CD4-positive, alpha-beta T cell treated with Interleukin-4 for 1 hour (primary cell): ENCODE measurements at regions not wholly inside any gene's neighbourhood (a gene's known extent, or its start where the extent isn't known, plus 50 kb on each side); places are given as distances from the start of the nearest gene placed in this dataset.
"Not testable (repeated sequence)": the region's sequence is repeated elsewhere in the genome, so short reads cannot be mapped to it uniquely, and the experiment has no call there.

ENCODE experiments used
- DNase-seq, 2 donors: peaks; one replicate each; pipeline ENCODE4 v3.0.0-alpha.2; 2020 to 2022

DNA sequence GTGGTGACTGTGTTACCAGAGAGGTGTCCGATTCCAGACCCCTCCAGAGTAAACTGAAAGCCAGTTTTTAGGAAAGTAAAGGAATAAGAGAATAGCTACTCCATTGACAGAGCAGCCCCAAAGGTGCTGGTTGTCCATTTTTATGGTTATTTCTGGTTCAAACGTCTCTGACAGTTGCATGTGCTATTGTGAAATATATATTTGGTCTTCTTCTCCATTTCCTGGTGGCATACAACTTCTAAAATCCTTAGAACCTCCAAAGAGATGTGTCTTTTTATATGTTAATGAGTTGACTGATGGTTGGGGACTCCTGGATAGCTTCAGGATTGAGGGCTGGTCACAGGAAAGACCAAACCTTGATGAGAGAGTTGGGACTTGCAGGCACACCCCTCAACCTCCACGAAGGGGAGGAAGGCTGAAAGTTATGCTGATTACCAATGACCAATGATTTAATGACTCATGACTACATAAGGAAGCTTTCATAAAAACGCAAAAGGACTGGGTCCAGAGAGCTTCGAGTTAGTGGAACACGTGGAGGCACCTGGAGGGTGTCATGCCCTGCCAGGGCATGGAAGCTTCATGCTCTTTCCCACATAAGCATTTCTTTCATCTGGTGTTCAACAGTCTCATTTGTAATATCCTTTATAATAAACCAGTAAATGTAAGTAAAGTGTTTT, 100.7 kb downstream of the SLC16A1 start:
- no peak for DNase-seq

DNA sequence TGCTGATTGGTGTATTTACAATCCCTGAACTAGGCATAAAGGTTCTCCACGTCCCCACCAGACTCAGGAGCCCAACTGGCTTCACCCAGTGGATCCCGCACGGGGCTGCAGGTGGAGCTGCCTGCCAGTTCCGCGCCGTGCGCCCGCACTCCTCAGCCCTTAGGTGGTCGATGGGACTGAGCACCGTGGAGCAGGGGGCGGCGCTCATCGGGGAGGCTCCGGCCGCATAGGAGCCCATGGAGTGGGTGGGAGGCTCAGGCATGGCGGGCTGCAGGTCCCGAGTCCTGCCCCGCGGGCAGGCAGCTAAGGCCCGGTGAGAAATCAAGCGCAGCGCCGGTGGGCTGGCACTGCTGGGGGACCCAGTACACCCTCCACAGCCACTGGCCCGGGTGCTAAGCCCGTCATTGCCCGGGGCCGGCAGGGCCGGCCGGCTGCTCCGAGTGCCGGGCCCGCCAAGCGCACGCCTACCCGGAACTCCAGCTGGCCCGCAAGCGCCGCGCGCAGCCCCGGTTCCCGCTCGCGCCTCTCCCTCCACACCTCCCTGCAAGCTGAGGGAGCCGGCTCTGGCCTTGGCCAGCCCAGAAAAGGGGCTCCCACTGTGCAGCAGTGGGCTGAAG, 101.5 kb downstream of the SLC16A1 start:
- not testable (repeated sequence) for DNase-seq

DNA sequence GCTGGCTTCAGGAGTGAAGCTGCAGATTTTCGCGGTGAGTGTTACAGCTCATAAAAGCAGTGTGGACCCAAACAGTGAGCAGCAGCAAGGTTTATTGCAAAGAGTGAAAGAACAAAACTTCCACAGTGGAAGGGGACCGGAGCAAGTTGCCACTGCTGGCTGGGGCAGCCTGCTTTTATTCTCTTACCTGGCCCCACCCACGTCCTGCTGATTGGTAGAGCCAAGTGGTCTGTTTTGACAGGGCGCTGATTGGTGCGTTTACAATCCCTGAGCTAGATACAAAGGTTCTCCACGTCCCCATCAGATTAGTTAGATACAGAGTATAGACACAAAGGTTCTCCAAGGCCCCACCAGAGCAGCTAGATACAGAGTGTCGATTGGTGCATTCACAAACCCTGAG, 102.1 kb downstream of the SLC16A1 start:
- DNase-seq = not testable (repeated sequence)

DNA sequence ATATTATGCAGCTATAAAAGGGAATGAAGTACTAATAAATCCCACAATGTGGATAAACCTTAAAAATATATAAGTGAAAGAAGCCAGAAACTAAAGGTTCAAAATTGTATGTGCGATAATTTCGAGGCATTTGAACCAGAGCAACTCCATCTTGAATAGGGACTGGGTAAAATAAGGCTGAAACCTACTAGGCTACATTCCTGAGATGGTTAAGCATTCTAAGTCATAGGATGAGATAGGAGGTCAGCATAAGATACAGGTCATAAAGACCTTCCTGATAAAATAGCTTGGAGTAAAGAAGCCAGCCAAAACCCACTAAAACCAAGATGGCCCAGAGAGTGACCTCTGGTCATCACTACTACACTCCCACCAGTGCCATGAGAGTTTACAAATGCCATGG, 103.1 kb downstream of the SLC16A1 start:
- no peak for DNase-seq

DNA sequence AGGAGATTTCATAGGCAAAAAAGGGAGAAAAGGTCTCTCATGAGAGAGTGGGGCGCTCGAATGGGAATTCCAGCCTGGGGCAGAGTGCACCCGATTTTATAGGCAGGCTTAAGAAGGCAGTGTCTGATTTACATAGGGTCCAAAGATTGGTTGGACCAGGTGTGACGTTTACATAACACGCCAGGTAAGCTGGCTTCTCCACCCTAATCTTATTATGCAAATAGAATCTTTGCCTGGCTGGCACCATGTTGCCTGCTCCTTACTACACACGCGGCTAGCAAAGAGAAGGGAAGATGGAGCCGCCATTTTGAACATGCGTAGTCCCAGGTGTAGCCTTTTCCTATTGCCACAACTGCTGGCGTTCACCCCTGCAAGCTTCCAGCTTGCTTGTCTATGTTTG, 103.7 kb downstream of the SLC16A1 start:
- no peak for DNase-seq

DNA sequence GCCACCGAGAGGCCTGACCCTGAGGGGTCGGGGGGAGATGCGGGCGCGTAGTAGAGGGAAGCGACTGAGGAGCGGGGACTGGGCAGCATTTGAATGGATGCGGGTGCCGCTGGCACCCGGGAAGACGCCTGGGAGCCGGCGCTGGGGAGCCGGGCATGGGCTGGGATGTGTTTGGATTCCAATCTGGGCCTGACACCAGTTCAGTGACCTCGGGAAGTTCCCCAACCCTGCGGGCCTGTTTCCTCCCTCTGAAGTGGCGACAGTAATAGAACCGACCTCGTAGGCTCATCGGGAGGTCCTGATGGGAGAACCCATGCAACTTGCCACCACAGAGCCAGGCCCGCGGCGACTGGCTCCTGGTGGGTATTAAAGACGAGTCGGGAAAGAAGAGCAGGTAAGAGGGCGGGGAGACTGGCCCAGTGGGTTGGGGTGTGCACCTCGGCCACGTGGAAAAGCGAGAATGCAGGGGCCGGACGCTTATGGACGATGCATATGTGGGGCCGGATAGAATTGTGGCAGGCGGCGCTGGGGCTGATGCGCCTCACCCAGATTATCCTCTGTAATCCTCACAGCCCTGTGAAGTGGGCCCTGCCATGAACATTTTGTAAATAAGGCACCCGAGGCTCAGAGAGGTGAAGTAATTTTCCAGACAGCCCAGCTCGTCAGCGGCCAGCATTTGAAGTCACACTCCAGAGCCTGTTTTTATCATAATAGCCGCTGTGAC, 105.8 kb downstream of the SLC16A1 start:
- DNase-seq = no peak

DNA sequence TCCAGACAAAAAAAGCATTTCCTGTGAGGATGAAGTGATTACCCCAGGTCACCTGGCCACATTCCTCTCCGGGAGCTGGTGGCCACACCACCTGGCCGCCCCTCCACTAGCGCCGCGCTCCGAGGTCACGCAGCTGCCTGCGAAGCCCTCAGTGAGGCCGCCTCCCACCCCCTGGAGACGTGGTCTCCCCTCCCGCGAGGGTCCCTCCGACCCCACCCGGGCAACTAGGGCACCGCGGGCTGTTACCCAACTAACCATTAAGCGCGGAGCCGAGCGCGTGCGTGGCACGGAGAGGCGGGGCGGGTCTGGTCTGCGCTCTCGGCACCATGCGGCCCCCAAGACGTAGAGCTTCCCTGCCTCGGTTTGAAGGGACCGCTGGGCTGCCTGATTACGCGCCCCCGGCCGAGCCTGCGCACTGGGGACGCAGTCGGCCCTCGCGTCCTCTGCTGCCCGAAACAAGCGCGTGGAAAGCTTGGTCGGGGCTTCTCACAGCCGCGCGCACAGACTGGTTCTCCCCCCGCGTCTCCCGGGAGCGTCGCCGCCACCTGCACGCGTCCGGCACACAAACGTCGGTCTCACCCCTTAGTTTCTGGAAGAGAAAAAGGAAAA, 106.5 kb downstream of the SLC16A1 start:
- no peak for DNase-seq

DNA sequence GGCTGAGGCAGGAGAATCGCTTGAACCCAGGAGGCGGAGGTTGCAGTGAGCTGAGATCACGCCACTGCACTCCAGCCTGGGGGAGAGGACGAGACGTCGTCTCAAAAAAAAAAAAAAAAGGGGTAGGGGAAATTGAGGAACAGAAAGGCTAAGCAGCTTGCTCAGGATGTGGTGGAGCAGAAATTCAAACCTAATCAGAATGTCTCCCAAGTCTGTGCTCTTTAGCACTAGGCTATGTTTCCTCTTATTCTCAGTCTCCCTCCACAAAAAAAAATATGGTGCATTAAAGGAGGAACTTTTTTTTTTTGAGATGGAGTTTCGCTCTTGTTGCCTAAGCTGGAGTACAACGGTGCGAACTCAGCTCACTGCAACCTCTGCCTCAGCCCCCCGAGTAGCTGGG, 114.2 kb downstream of the SLC16A1 start:
- no peak for DNase-seq

DNA sequence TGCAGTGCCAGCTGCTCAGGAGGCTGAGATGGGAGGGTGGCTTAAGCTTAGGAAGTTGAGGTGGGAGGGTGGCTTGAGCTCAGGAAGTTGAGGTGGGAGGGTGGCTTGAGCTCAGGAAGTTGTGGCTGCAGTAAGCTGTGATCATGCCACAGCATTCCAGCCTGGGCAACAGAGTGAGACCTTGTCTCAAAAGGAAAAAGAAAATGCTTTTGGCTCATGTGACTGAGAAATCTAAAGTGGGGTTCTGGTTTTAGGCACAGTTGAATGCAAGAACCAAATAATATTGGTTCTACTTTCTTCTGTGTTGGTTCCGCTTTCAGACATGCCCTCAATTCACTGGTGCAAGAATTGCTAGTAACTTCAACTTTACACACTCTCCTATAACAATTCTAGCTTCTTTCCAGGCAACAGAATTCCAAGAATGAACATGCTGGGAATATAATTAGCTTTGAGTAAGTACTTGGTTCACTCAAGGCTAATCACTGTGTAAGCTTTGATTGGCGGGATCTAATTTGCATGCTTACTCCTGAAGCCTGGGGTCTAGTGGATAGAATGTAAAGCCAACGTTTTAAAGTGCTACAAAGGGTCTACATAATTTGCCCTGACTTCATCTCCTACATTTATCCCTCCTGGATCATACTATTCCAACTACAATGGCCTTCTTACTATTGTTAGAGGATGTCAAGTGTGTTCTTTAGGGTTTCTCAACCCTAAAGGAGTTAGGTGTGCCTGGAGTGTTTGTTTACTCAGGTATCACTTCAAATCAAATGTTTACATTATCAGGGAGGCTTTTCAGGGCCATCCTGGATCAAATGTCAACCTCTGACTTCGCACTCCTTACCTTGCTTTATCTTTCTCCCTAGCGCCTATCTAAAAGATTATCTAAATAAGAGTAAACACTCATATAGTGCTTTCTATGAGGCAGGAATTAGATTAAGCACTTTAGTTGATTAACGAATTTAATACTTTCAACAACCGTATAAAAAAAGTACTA, 115.1 kb downstream of the SLC16A1 start:
- DNase-seq = no peak

DNA sequence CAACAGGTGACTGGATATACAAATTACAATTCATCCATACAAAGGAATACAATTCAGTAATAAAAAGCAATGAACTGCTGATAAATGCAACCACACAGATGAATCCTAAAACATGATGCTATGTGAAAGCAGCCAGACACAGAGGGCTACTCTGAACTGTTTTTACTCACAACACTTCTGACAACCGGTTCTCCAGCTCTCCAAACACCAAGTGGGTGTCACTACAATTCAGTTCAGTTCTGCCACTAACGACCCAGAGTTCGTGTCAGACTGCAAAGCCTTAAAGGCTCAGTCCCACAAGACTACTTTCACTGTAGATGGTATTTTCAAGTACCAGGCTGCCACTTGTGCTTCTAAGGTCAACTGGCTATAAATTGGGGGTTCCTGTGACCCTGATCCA, 119.4 kb downstream of the SLC16A1 start:
- no peak for DNase-seq

DNA sequence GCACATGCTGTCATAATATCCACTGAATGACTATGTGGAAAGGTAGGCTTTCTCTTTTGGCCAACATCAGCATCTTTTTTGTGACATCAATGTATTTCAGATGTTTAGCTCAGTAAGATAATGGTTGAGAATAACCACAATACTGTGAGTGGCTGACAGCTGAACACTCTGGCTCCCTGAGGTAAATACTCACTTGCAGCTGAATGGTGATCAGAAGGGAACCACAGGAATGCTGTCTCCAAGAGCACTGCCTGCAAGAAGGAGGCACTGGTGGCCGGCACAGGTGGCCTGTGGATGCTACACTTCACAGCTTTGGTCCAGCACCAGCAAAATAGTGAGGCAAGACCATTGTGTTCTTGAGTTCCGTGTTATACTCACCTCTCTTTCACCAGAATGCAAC, 118.7 kb upstream of the PPM1J start:
- DNase-seq = no peak

DNA sequence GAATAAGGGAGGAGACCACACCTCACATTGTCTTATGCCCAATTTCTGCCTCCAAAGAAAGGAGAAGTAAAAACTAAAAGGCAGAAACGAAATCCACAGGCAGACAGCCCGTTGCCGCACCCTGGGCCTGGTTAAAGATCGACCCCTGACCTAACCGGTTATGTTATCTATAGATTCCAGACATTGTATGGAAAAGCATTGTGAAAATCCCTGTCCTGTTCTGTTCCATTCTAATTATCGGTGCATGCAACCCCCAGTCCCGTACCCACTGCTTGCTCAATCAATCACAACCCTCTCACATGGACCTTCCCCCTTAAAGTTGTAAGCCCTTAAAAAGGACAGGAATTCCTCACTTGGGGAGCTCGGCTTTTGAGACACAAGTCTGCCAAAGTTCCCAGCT, 117.1 kb upstream of the PPM1J start:
- DNase-seq = not testable (repeated sequence)

DNA sequence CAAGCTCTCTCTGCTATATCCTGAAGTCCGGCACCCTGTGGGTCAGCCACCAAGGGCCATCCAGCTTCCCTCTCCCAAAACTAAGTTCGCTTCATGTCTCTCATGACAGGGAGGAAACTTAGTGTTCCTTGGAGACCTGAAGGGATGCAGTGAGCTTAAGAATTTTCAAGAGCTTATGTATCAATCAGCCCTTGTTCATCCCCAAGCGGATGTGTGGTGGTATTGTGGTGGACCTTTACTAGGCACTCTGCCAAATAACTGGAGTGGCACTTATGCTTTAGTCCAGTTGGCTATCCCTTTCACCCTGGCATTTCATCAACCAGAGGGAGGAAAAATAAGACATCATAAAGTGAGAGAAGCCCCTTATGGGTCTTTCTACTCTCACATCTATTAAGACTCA, 114.6 kb upstream of the PPM1J start:
- not testable (repeated sequence) for DNase-seq

DNA sequence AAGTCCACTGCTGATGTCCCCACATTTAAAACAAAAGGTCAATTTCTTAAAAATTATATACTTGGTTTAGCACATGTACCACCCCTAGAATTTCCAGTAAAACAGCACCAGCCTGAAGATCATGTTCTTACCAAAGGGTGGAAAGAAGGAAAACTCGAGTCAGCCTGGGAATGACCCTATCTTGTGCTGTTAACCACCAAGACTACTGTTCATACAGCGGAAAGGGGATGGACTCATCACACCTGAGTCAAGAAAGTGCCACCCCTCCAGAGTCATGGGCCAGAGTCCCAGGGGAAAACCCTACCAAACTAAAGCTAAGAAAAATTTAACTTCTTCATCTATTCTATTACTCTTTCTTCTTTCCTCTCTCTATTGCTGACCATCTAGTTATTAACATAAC, 113.6 kb upstream of the PPM1J start:
- DNase-seq = no peak

DNA sequence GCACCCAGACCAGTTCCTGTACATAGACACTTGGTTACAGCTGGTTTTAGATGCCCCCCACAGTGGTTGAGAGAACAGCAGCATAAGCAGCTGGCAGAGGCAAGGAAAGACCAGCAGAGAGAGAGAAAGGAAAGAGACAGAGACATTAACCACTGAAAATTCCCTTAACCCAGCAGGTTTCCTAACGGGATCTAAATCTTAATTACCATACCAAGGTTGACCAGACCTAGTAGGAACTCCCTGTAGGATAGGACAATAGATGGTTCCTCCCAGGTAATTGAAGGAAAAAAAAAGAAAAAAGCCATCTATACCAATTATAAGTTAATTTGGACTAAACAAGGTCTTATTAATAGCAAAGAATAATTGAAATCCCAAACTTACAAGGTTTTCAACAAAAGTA, 112.3 kb upstream of the PPM1J start:
- DNase-seq = not testable (repeated sequence)

DNA sequence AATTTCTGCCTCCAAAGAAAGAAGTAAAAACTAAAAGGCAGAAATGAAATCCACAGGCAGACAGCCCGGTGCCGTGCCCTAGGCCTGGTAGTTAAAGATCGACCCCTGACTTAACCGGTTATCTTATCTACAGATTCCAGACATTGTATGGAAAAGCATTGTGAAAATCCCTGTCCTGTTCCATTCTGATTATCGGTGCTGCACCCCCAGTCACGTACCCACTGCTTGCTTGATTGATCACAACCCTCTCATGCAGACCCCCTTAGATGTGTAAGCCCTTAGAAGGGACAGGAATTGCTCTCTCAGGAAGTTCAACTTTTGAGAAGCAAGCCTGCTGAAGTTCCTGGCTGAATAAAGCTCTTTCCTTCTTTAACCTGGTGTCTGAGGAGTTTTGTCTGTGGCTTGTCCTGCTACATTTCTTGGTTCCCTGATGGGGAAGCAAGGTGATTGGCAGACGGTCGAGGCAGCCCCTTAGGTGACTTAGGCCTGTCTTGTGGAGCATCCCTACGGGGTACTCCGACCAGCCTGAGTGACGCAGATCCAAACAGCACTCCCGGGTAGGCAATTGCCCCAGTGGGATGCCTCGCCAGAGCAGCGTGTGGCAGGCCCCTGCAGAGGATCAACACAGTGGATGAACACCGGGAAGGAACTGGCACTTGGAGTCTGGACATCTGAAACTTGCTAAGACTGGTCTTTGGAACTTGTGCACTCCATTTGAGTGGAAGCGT, 111.2 kb upstream of the PPM1J start:
- no peak for DNase-seq

DNA sequence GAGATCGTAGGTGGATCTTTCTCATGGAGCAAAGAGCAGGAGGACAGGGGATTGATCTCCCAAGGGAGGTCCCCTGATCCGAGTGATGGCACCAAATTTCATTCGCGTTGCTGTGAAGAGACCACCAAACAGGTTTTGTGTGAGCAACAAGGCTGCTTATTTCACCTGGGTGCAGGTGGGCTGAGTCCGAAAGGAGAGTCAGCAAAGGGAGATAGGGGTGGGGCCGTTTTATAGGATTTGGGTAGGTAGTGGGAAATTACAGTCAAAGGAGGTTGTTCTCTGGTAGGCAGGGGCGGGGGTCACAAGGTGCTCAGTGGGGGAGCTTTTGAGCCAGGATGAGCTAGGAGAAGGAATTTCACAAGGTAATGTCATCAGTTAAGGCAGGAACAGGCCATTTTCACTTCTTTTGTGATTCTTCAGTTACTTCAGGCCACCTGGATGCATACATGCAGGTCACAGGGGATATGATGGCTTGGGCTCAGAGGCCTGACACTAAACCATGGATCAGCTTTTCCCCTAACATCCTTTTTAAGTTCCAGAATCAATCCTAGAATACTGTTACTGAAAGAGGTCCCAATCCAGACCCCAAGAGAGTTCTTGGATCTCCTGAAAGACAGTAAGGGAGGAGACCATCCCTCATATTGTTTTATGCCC, 110.6 kb upstream of the PPM1J start:
- not testable (repeated sequence) for DNase-seq

DNA sequence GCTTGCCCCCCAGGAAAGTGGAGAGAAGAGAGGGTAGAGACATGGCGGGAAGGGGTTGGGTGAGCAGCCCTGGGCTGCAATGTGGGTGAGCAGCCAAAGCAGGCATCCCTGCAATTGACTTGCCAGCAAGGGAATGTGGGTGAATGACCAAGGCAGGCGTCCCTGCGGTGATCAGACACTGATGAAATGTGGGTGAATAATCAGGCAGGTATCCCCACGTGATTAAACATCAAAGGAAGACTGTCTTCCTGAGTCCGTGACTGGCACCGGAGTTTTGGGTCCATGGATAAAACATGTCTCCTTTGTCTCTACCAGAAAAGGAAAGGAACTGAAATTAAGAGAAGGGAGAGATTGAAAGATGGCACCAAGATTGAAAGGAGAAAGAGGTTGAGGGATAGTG, 109.9 kb upstream of the PPM1J start:
- DNase-seq = not testable (repeated sequence)

DNA sequence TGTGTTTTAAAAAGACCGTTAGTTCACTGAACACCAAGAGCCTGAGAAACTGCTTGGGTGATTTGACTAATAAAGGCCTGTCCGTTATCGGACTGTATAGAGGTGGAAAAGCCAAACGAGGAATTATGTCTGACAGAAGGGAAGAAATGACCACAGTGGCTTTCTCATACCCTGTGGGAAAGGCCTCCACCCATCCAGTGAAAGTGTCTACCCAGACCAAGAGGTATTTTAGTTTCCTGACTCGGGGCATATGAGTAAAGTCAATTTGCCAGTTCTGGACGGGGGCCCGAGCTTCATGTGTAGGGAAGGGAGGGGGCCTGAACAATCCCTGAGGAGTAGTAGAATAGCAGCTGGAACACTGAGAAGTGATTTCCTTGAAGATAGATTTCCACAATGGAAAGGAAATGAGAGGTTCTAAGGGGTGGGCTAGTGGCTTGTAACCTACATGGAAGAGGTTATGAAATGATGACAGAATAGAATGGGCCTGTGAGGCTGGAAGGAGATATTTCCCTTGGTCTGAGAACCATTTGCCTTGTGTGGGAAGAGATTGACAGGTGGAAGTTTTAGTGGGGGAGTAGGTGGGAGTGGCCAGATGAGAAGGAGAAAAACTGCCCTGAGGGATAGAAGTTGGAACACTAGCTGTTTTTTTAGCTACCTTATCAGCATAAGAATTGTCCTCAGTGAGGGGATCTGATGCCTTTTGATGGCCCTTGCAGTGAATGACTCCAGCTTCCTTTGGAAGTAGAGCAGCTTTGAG, 106.4 kb upstream of the PPM1J start:
- not testable (repeated sequence) for DNase-seq

DNA sequence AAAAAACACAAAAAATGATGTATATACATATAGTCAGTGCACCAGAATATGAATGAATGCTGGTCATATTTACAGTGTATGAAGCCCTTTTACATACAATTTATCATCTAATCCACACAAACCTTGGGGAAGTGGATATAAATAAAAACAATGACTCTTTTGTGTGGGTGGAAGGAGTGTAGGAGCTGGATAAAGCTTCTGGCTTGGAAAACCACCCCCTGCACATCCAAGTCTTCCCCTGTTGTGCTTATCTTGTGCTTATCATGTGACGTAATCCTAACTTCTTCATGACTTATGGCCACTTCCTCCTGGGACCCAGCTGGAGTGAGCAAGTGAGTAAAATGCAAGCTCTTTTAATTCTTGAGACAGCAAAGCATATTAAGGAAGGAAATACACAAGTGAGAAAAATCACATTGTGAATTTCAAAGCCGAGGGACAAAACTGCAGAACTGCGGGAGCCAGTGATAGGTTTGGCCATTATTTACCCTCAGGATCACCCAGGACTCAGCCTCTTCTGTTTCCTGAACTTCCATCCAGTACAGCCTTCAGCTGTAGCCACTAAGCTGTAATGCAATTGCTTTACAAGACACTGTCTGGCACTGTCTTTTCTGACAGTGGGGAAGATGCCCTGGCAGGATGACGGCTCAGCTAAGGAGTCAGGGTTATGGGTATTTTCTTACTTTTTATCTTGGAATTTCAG, 104.0 kb upstream of the PPM1J start:
- peak in 1 of 2 donors; percentile 15 for DNase-seq
